HG03139 (cell line): ENCODE measurements at regions not wholly inside any gene's neighbourhood (a gene's known extent, or its start where the extent isn't known, plus 50 kb on each side); places are given as distances from the start of the nearest gene placed in this dataset.

Source experiments
- ATAC-seq: cut with Tn5 transposase; IDR thresholded peaks from one replicate; pipeline ENCODE4 v1.9.1; 2021; ENCODE audit not compliant: unreplicated experiment

DNA sequence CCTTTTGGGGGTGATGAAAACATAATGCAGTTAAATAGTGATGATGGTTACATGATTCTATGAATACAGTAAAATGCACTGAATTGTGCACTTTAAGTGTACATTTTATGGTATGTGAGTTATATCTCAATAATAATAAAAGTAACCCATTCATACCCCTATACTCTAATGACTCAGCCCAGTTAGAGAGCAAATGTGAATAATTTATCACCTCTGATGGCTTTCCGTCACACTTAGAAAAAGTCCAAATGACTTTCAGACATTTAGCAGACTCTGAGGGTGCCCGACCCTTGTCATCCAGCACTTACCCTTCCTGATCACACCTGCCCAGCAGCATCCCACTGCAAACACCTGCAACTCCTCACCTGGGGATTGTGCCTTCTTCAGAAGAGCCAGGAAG lies 148.1 kb upstream of the MAF start:
- ATAC-seq, result no peak

DNA sequence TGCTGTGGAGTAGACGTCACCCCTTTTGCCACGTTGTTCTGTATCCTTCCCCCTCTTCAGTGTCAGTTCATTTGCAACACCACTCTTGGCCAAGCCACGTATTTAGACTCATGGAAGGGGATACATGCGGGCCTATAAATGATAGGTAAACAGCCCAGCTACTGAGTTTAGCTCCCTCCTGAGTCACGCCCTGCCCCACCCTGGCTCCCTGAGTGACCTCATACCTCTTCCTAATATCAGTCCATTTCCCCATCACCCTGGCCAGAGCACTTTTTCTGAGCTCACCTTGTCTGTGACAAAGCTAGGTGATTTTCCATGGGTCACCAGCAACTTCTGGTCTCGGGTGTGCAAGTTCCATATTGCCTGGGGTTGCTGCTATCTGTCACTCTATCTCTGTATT lies 147.2 kb upstream of the MAF start:
- ATAC-seq, result no peak

DNA sequence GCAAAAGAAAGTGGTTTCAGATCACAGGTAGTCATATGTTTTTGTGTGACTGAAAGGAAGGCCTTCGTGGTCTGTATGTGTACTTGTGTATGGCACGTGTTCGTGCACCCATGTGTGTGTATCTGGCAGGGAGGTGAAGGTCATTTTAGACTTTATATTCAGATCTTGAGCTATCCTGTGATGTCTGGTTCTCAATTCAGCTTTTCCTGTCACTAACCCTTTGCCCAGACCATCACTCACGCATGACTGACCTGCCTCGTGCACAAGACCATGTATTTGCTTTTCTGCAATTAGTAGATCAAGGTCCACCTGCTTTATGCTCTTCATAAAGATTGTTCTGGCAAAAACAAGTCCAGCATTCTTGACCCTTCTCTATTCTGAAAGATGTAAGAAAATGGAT lies 139.7 kb upstream of the MAF start:
- ATAC-seq, result no peak

DNA sequence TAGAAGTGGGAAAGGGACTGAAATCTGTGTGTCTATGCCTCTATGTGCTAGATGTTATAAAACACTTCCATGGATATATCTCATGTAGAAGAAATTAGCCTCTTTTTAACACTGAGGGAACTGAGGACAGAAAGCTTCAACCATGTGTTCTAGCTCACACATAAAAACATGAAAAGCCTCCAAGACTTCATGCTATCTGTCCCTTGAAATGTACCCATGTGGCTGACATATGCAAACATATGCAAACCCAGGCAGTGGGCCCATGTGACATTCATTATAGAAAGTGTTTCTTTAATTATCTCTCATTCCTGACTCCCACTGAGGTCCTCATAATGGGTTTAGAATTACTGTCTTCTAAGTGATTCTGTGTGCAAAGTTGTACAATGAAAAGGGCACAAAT lies 134.7 kb upstream of the MAF start:
- ATAC-seq, result no peak

DNA sequence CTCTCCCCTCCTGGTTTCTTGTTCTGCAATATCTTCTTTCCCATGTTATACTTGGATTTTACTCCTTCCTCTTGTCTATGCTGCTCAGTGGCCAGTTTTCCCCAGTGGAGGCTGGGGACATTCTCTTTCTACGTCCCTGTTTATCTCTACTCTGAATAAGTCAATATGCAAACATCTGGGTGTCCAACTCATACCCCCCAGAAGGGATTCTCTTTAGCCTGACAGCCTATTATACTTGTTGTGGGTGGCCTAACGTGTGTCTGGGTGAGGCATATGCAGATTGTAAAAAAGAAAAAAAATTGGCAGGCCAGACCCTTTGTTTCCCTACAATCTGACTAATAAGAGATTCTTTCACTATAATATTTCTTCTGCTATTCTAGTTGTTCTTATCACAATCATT lies 134.2 kb upstream of the MAF start:
- ATAC-seq, result no peak

DNA sequence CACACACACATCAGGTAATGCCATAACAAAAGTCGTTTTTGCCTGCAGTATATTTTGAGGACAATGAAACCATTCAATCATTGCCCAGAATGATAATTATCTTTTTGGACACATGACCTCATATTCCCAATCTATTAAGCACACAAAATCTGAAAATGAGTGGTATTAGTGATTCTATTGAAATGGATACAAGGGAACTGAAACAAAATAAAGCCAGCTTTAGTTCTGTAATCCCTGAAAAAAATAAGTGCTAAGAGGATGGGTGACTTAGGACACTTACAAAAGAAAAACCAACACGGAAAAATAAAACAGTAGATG lies 128.3 kb upstream of the MAF start:
- ATAC-seq, result no peak

DNA sequence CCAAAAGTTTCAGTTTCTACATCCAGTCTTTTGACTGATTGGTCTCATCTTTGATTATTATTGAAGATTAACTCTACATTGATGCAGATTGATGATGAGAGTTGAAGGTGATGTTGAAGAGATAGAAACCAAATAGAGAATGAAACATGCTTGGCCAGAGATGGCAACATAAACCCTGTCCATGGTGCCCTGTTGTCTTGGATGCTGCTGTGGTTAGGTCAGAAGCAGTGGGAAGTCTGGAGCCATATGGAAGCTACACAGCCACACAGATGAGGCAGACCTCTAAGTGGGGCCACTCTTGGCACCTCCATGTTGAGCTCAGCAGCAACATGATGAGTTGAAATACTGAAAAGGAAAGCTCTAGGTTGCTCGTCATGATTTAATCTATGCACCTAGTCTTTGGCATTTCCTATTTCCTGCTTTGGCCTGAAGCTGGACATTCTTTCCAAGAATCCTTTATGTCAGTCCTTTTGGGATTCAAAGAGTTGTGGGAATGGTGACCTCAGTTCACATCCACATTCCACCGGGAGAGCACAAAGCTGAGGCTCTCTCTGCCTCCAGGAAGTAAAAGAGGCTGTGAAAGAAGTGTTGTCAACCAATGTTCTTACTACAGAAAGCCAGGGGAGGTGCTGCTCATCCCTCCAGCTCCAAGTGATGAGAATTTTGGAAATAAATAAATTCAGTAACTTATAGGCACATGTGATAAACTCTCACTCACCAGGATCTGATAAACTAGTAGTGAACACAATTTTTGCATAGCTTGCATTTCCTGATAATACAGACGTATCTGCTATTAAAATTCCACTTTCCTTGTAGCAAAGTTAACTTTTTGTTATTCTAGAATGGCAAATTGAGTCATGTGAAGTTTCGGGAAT lies 127.7 kb upstream of the MAF start:
- no peak for ATAC-seq

DNA sequence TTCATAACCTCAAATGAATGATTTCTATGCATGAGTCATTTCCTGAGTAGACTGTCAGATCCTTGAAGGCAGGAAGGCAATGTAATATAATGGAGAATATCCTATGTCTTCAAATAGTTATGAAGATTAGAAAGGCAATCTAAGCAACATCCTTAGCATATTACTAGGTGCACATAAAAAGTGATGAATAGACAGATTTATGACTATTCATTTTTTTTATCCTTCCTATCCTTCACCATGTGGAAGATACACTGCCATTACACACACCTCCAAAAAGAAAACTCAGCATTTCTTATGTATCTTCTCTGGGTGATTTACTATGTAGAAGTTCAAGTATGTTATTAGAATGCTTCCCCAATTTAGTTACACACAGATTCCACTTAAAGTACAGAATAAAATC lies 126.4 kb upstream of the MAF start:
- ATAC-seq, result no peak

DNA sequence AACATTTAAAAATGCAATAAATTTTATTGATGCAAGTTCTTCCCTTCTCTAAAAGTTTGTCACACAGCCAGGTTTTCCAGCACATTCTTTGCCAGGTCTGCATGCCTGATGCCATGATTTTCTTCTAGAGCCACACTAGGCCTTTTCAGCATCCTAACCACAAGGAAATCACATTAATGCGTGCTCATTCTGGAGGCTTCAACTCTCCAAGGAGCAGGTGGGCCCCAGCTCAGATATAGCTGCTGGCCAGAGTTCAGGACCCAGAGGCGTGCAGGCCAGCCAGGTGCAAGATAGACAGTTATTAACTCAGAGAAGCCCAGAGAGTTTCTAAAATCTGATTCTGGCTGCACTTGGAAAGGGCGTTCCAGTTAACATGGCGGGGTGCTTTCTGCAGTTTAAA lies 124.5 kb upstream of the MAF start:
- no peak for ATAC-seq

DNA sequence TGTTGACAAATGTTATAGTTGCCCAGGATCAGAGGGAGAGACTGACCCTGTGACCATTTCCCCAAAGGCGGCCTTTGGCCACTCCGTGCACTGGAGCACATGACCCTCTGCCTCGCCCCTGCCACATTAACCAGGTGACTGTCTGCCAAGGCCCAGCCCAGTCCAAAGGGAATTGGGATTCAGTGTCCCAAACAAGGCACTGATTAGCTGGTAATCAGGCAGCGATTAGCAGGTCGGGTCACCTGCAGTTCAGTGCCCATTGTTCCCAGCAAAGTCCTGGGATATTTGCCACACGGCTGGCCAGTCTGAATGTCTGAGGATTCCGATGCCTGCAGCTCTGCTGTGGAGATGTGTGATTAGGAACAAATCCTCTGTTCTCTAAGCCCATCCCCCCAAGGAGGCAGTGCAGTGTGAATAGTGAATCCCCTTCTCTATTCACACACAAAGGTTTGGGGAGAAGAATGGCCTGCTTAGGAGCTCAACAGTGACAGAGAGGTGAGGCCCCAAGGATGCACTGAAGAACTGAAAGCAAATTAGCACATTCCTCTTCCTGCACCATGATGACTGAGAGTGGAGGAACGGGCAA lies 123.1 kb upstream of the MAF start:
- no peak for ATAC-seq

DNA sequence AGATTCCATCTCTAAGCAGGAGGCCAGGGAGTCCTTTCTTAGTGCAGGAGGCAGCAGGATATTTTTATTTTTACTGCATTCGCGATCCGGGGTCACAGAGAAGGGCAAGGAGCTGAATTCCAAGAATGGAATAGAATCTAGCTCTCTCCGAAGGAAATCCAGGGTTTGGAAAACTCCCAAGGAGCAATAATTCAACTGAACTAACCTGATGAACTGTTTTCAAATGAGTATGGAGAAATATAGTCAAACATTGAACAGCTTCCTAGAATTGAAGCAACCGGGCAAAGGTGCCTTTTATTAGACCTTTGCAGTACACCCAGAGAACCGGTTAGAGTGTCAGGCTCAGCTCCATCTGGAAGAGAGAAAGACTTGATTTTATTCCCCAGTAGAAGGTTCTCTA lies 120.7 kb upstream of the MAF start:
- ATAC-seq, result no peak

DNA sequence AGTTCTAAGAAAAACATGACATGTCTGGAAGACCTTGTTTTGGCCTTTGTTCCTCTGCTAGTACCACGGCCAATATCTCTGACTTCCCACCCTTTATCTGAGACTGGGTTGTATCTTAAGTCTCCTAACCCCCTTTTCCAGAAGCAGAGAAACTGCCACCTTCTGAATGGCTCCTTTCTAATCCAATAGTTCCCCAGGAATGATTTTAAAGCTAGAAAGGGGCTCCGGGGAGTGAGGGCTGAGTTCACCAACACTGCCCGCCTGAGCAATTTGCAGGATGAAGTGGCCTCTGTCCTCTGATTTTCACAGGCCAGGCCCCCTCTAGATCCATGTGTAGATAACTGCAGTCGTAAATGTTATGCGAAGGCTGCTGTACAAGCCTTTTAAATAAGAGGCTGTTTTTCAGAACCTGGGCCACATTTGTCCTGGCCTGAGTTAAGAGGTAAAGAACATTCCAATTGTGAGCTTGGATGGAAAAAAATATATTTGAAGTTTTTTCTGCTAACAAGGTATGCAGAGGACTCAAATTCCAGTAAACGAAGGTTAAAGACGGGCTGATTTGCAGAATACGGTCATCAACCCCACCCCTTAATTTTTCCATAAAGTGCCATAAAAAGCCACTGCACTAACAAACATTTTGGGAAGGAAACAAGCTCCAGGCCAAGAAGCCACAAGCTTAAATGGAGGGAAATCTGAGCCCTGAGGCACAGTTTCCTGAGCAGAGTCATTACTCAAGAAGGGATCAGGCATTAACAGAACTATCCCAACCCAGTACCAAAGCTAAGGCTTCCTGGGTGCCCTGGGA lies 117.0 kb upstream of the MAF start:
- ATAC-seq, result no peak

DNA sequence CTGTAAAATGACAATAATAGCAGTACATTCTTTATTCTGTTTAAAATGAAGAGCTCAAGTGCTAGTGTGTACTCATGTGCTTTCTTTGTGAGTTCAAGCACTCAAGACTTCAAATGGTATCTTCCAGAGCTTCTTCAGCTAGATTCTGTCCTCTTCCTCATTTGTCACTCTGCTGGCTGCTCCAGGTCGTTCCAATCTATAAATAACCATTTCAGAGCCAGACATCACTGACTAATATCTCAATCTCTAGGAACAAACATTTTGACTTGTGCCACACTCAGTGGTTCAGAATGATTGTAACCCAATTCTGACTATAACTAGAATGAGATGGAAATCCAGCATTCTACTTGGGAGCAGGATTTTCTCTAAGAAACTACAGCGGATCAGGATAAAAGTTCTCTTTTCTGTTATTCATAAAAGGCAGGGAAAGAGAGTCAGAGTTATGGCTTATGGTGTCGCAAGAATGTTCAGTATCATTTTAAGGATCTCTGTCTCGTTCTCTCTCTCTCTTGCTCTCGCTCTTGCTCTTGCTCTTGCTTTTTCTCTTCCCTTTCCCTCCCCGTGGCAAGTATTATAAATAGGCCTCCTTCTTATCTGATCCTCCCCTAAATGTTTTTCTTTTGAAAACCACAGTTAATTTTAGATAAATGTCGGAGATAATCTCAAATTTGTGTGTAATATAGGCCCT lies 116.3 kb upstream of the MAF start:
- no peak for ATAC-seq

DNA sequence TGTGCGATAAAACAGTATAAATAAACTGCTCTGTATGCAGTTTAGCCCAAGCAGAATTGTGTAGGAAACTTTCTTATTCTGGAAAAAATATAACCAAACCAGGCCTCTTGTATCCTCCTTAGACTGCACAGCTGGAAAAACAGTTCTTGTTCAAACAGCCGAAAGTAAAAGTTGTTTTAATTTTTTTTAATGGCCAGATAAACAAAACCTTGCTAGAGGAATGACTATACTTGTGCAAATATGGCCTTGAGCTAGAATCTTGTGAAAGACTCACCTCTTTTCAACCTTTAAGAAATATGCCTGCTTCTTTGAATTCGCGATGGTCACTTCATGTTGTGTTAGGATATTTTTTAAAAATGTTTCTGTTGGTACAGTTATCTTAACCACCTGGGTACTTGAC lies 114.5 kb upstream of the MAF start:
- ATAC-seq, result no peak

DNA sequence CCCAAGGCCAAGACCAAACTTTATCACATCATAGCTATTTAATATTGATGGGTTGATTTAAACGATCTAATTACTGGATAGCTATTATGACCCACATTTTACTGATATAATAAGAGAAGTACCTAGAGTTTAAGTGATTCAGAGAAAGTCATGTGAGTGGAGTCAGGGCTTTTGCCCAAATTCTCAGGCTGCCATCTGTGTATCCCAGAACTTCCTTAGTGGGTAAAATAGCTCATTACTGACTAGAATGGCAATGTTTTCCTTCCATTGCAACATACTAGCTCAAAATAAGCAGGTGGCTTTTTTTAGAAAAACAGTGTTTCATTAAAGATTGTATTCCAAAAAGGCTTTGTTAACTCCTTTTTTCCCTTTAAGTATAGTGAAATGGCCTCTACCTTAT lies 113.9 kb upstream of the MAF start:
- ATAC-seq, result no peak

DNA sequence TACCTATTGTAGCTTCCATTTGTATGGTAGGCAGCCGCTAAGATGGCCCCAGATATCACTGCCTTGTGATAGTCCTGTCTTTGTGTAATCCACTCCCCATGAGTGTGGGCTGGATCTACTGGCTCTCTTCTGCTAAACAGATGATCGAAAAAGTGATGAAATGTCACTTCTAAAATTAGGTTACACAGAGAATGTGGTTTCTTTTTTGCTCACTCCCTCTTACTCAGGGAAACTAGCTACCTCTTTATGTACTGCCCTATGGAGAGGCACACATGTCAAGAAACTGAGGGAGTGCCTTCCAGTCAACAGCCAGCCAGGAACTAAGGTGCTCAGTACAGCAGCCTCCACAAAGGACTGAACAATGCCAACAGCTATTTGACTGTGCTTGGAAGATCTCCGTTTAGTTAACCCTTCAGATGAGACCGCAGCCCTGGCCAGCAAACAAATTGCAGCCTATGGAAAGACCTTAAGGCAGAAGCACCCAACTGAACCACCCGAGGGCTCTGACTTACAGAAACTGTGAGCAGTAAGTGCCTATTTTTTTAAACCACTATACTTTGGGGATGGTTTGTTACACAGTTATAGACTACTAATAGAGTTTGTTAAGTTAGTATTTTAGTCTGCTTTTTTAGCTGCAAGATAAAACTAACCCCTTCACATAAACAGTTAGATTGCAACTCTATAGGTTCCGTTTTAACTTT lies 113.2 kb upstream of the MAF start:
- ATAC-seq, result no peak

DNA sequence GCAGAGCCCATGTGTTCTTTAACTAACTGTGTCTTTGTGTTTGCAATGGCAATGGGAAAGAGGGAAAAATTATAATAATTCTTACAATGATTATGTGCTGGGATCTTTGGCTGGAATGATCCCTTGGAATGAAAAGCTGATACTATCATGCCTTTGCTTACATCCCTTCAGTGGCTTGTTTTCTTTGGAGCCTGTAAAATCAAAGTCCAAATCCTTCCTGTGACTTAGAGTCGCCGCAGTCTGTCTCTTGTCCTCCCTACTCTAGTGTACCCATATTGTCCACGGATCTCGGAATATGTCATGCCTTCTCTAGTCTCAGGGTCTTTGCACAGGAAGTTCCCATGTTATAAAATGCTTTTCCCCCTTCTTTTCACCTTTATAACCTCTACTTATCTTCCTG lies 111.7 kb upstream of the MAF start:
- ATAC-seq, result no peak

DNA sequence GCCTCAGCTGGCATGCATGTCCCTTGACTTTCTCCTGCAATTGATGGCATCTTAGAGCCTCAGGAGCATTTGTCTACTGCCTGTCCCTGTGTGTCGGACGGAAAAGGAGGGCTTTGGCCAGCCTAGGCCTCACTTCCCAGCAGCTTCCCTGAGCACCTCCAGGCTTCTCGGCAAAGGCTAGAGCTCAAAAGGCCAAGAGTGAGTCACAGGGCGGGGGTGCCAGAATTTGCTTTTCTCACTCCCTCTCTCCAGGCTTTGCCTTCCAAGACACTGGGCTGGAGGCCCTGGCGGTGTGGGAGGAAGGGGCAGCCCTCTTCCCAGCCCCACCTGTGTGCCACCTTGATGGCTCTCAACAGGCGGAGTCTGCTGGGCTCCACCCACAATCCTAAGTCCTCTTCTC lies 107.3 kb upstream of the MAF start:
- ATAC-seq, result no peak

DNA sequence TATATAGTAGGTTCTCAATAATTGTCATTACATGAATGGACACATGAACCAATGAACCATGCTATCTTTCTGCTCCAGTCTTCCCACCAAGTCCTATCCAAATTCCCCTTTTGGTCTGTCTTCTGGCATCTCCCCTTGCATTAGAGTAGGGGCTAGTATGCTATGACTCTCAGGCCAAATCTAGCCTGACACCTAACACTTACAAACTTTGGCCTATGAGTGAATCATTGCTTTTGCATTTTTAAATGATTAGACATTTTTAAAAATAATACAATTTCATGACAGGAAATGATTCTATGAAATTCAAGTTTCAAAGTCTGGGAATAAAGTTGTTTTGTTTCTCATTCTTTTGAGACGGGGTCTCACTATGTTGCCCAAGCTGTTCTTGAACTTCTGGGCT lies 102.5 kb upstream of the MAF start:
- ATAC-seq, result no peak

DNA sequence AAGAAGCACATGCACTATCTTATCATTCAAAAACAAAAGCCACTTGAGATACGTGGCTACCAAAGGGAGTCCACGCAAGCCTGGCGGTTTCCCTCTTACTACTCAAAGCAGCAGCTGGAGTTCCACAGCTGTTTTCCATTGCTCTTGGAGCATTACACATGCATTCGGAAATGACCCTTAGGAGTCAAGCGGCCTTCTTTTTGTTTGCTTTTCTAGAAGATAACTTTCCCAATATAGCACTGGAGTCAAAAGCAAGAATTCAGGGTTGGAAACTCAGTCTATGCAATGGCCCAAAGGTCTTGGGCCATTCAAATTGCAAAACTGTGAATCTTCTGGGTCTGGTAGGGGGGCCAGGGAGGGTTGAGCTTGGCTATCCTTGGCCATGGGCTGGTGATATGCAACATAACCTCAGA lies 97.8 kb upstream of the MAF start:
- ATAC-seq, result no peak

DNA sequence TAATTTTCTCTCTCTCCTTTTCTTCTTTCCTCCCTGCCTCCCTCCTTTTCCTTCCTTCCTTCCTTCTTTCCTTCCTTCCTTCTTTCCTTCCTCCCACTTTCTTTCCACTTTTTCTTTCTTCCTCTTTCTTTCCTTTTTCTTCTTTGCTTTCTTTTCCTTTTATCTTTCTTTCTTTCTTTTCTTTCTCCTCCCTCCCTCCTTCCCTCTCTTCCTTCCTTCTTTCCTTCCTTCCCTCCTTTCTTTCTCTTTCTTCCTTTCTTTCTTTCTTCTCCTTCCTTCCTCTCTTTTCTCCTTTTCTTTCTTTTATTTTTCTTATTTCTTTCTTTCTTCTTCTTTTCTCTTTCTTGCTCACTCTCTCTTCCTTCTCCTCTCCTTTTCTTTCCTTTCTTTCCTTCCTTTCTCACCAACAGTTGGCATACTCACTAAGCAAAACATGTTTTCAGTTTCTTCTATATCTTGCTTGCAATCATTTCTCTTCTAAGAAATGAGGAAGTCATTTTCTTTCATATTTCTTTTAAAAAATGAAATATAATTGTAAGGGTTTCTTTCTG lies 97.1 kb upstream of the MAF start:
- ATAC-seq, result no peak
